MCF 10A (cell line): ENCODE measurements at regions not wholly inside any gene's neighbourhood (a gene's known extent, or its start where the extent isn't known, plus 50 kb on each side); places are given as distances from the start of the nearest gene placed in this dataset.

Source experiments
- BruUV-seq: library from RNA; stranded (reverse); fragments of 400-500 nt; replicated peaks from 2 replicates; lab custom pipeline; 2021; lab: Mats Ljungman, UMichigan
- CTCF ChIA-PET: fragments of 300-600 bp; sonication (Branson Sonifier 250); formaldehyde crosslinking; extraction: SDS; loops from one replicate; lab custom pipeline; 2021; ENCODE audit warnings: antibody characterized with exemption, inconsistent platforms; lab: Yijun Ruan, JAX
- POLR2A ChIA-PET: fragments of 300-600, 350-650 bp; sonication (Branson Sonifier 250); formaldehyde crosslinking; extraction: SDS; loops from one replicate; lab custom pipeline; 2020; ENCODE audit warnings: antibody characterized with exemption, inconsistent platforms; lab: Yijun Ruan, JAX
- DNase-seq: peaks from one replicate; pipeline ENCODE4 v3.0.0-alpha.2; 2018; ENCODE audit not compliant: unreplicated experiment
- H3K27ac Mint-ChIP-seq: one replicate; pipeline ENCODE4 v1.8.0; 2022; ENCODE audit warnings: mild to moderate bottlenecking, low read depth, mixed read lengths; ENCODE audit not compliant: unreplicated experiment
- H3K27me3 Mint-ChIP-seq: one replicate; pipeline ENCODE4 v1.8.0; 2022; ENCODE audit warnings: mixed read lengths; ENCODE audit not compliant: insufficient read depth, unreplicated experiment
- H3K36me3 Mint-ChIP-seq: one replicate; pipeline ENCODE4 v1.8.0; 2022; ENCODE audit warnings: mild to moderate bottlenecking, moderate library complexity, mixed read lengths; ENCODE audit not compliant: insufficient read depth, unreplicated experiment
- H3K4me1 Mint-ChIP-seq: one replicate; pipeline ENCODE4 v1.8.0; 2022; ENCODE audit warnings: mixed read lengths; ENCODE audit not compliant: insufficient read depth, unreplicated experiment
- H3K4me3 Mint-ChIP-seq: one replicate; pipeline ENCODE4 v1.8.0; 2022; ENCODE audit warnings: mild to moderate bottlenecking, moderate library complexity, mixed read lengths; ENCODE audit not compliant: unreplicated experiment
- H3K9me3 Mint-ChIP-seq: one replicate; pipeline ENCODE4 v1.8.0; 2022; ENCODE audit warnings: mixed read lengths; ENCODE audit not compliant: unreplicated experiment
- CTCF ChIP-seq: fragments of 200-600 bp; IDR thresholded peaks from one replicate; pipeline ENCODE4 v1.8.0; 2022; ENCODE audit warnings: antibody characterized with exemption, mild to moderate bottlenecking; ENCODE audit not compliant: unreplicated experiment
- intact Hi-C: fragments of 100-400 bp; cut with micrococcal nuclease; formaldehyde crosslinking; loops from 2 replicates; pipeline ENCODE4 v1.14.1; 2022

GRCh38 chr2:181823405-181823804 lies 68.1 kb upstream of the ITPRID2 start:
- Mint-ChIP-seq H3K4me3 (no peak overlapping the region), H3K27me3 (no peaks in the 10 kb centered on the region), H3K36me3 (no peaks in the 10 kb centered on the region), H3K9me3 (no peaks in the 10 kb centered on the region), H3K27ac (no peak overlapping the region), H3K4me1 (peaks cover 5% of the 10 kb centered on the region)
- no TSS peak for BruUV-seq
- DNase-seq = no peak
- no peak for TF ChIP-seq CTCF
- ChIA-PET POLR2A (no interaction called here), CTCF (interaction anchor here (1.0 kb wide), 1 partner anchor 59 kb away, joined by 3 read pairs; no protein-coding TSS in a partner anchor)
- intact Hi-C loops = no loop called here

GRCh38 chr2:181828122-181828705 lies 63.3 kb upstream of the ITPRID2 start:
- Mint-ChIP-seq H3K9me3 (no peaks in the 10 kb centered on the region), H3K4me1 (peaks cover 4% of the 10 kb centered on the region), H3K27ac (no peak overlapping the region), H3K27me3 (no peaks in the 10 kb centered on the region), H3K36me3 (no peaks in the 10 kb centered on the region), H3K4me3 (no peak overlapping the region)
- ChIA-PET POLR2A (no interaction called here), CTCF (interaction anchor here (0.5 to 1.1 kb wide), 3 partner anchors 10 to 1111 kb away, joined by 3 read pairs; no protein-coding TSS in a partner anchor)
- DNase-seq = no peak
- intact Hi-C loops = no loop called here
- no TSS peak for BruUV-seq
- no peak for TF ChIP-seq CTCF

GRCh38 chr2:181829230-181829629 lies 62.3 kb upstream of the ITPRID2 start:
- intact Hi-C loops = no loop called here
- no peak for DNase-seq
- POLR2A ChIA-PET = interaction anchor here (0.7 kb wide), 1 partner anchor 70 kb away, joined by 5 read pairs; no protein-coding TSS in a partner anchor
- no peak for TF ChIP-seq CTCF
- no TSS peak for BruUV-seq
- no peak overlapping the region for H3K4me3 Mint-ChIP-seq
- no peaks in the 10 kb centered on the region for H3K36me3 Mint-ChIP-seq
- no peaks in the 10 kb centered on the region for H3K9me3 Mint-ChIP-seq
- H3K27ac Mint-ChIP-seq = no peak overlapping the region
- H3K4me1 Mint-ChIP-seq = no peaks in the 10 kb centered on the region
- CTCF ChIA-PET = interaction anchor here (0.5 kb wide), 1 partner anchor 42 kb away, joined by 3 read pairs; no protein-coding TSS in a partner anchor
- no peaks in the 10 kb centered on the region for H3K27me3 Mint-ChIP-seq

- DNase-seq = no peak
- ChIA-PET CTCF (no interaction called here), POLR2A (no interaction called here)
- intact Hi-C loops = no loop called here
- Mint-ChIP-seq H3K9me3 (no peaks in the 10 kb centered on the region), H3K27ac (no peak overlapping the region), H3K4me1 (no peaks in the 10 kb centered on the region), H3K4me3 (no peak overlapping the region), H3K27me3 (no peaks in the 10 kb centered on the region), H3K36me3 (no peaks in the 10 kb centered on the region)
- no TSS peak for BruUV-seq
- no peak for TF ChIP-seq CTCF
These were observed 59.5 kb upstream of the ITPRID2 start for GRCh38 chr2:181832015-181832414.
